ENCODE measurements at regions not wholly inside any gene's neighbourhood (a gene's known extent, or its start where the extent isn't known, plus 50 kb on each side); places are given as distances from the start of the nearest gene placed in this dataset.
"Not testable (repeated sequence)": the region's sequence is repeated elsewhere in the genome, so short reads cannot be mapped to it uniquely, and the experiment has no call there.

DNA sequence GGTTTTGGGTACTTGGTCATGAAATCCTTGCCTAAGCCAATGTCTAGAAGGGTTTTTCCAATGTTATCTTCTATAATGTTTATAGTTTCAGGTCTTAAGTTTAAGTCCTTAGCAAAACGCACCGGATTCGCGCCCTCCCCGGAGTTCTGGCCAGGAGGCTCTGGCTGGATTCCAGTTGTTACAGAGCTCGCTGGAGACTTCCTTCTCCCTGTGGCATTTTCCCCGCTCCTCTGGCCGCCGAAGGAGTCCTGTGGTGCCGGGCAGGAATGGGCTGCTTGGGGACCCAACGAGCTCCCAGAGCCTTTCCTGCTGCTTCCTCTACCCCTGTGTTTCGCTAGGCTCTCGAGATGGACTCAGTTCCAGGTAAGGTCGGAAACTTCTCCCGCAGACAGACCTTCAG is 335.9 kb downstream of the AEBP2 start:
- Histone ChIP-seq H2AK5ac (ENCODE audit: low read depth, low read length) (no peak overlapping the region), H3K27ac (ENCODE audit: insufficient read depth, low read length) (no peak overlapping the region), H4K5ac (ENCODE audit: low read depth, low read length) (no peak overlapping the region), H3K79me1 (ENCODE audit: low read depth in 1 of 2, low read length in 2 of 2) (no peaks in the 10 kb centered on the region), H2BK5ac (ENCODE audit: low read depth, low read length, poor library complexity, severe bottlenecking) (no peak overlapping the region), H3K4me2 (ENCODE audit: low read depth, low read length) (no peak overlapping the region), H3K4ac (ENCODE audit: low read depth, low read length) (no peak overlapping the region), H4K20me1 (ENCODE audit: insufficient read depth, low read length) (no peaks in the 10 kb centered on the region), H3K4me1 (ENCODE audit: control insufficient read depth, insufficient read depth, low read length) (peaks cover 16% of the 10 kb centered on the region), H2BK120ac (ENCODE audit: low read depth, low read length) (no peak overlapping the region), H3K23ac (ENCODE audit: low read depth, low read length) (no peak overlapping the region), H3K4me3 (ENCODE audit: insufficient read depth, low read depth, low read length) (no peak overlapping the region), H4K8ac (ENCODE audit: low read depth in 2 of 2, low read length in 2 of 2) (no peak overlapping the region), H3K9me3 (ENCODE audit: control insufficient read depth, insufficient read depth, low read length) (no peaks in the 10 kb centered on the region), H4K91ac (ENCODE audit: insufficient read depth, low read depth, low read length) (no peak overlapping the region), H2AK9ac (replicated peaks; ENCODE audit: low read depth, low read length, poor library complexity) (no peak overlapping the region), H3K9me1 (ENCODE audit: insufficient read depth, low read length) (no peaks in the 10 kb centered on the region), H3K56ac (ENCODE audit: extremely low read depth, insufficient read depth, low read length) (no peak overlapping the region), H3K27me3 (ENCODE audit: control insufficient read depth, insufficient read depth, low read length) (no peaks in the 10 kb centered on the region), H3K9ac (ENCODE audit: low read depth, low read length) (no peak overlapping the region), H2AFZ (replicated peaks; ENCODE audit: low read length, poor library complexity) (no peak overlapping the region), H3K36me3 (ENCODE audit: control insufficient read depth, insufficient read depth, low read length) (no peaks in the 10 kb centered on the region), H3K14ac (replicated peaks; ENCODE audit: low read depth, low read length) (no peak overlapping the region), H2BK20ac (ENCODE audit: low read depth, low read length) (no peak overlapping the region), H2BK15ac (ENCODE audit: low read depth, low read length) (no peak overlapping the region), H3K18ac (ENCODE audit: low read depth, low read length) (no peak overlapping the region)
- dilution Hi-C loops (cut with HindIII; ENCODE audit: low sequenced_read_pairs, unreplicated experiment) (no loop called here), intact Hi-C loops (cut with micrococcal nuclease) (no loop called here), in situ Hi-C loops (cut with MboI; ENCODE audit: low sequenced_read_pairs) (no loop called here)
- ChIA-PET CTCF (no interaction called here), POLR2A (ENCODE audit: unreplicated experiment) (no interaction called here)
- DNase-seq (no peak), ATAC-seq (ENCODE audit: low read depth) (no peak)
- BruUV-seq (replicated peaks): no TSS peak
- no peak for TF ChIP-seq MAFK (IDR thresholded peaks at IDR 0.05; ENCODE audit: low read depth, low read length)
- TF ChIP-seq CHD1 (IDR thresholded peaks at IDR 0.05; ENCODE audit: low read depth, low read length): no peak
- no CpG with 5 or more reads among the region's 15 CpGs for WGBS, 2 experiments (ENCODE audit: extremely low coverage in 2 of 2, insufficient read length in 1 of 2)

- H3K9ac ChIP-seq (ENCODE audit: low read depth, low read length); H3K56ac ChIP-seq (ENCODE audit: extremely low read depth, insufficient read depth, low read length); H3K14ac ChIP-seq (replicated peaks; ENCODE audit: low read depth, low read length); H4K8ac ChIP-seq (ENCODE audit: low read depth in 2 of 2, low read length in 2 of 2); H2BK5ac ChIP-seq (ENCODE audit: low read depth, low read length, poor library complexity, severe bottlenecking); H3K9me3 ChIP-seq (ENCODE audit: control insufficient read depth, insufficient read depth, low read length); in situ Hi-C loops (cut with MboI; ENCODE audit: low sequenced_read_pairs); H3K27me3 ChIP-seq (ENCODE audit: control insufficient read depth, insufficient read depth, low read length); H2BK15ac ChIP-seq (ENCODE audit: low read depth, low read length); H2AFZ ChIP-seq (replicated peaks; ENCODE audit: low read length, poor library complexity); H2BK20ac ChIP-seq (ENCODE audit: low read depth, low read length); H4K91ac ChIP-seq (ENCODE audit: insufficient read depth, low read depth, low read length); H2BK120ac ChIP-seq (ENCODE audit: low read depth, low read length); H3K9me1 ChIP-seq (ENCODE audit: insufficient read depth, low read length); H3K4ac ChIP-seq (ENCODE audit: low read depth, low read length); intact Hi-C loops (cut with micrococcal nuclease); H3K27ac ChIP-seq (ENCODE audit: insufficient read depth, low read length); dilution Hi-C loops (cut with HindIII; ENCODE audit: low sequenced_read_pairs, unreplicated experiment); H4K5ac ChIP-seq (ENCODE audit: low read depth, low read length); BruUV-seq (replicated peaks); H3K18ac ChIP-seq (ENCODE audit: low read depth, low read length); H3K4me3 ChIP-seq (ENCODE audit: insufficient read depth, low read depth, low read length); H3K4me2 ChIP-seq (ENCODE audit: low read depth, low read length); POLR2A ChIA-PET (ENCODE audit: unreplicated experiment); DNase-seq; ATAC-seq (ENCODE audit: low read depth); H2AK9ac ChIP-seq (replicated peaks; ENCODE audit: low read depth, low read length, poor library complexity); H2AK5ac ChIP-seq (ENCODE audit: low read depth, low read length); H4K20me1 ChIP-seq (ENCODE audit: insufficient read depth, low read length); H3K23ac ChIP-seq (ENCODE audit: low read depth, low read length); H3K79me1 ChIP-seq (ENCODE audit: low read depth in 1 of 2, low read length in 2 of 2); H3K36me3 ChIP-seq (ENCODE audit: control insufficient read depth, insufficient read depth, low read length): not testable (repeated sequence)
- 89% methylated on average over 11 of the region's 19 CpGs; no CpG with 5 or more reads in 1 of the 2 experiments for WGBS, 2 experiments (ENCODE audit: extremely low coverage in 2 of 2, insufficient read length in 1 of 2)
- peaks cover 16% of the 10 kb centered on the region for H3K4me1 ChIP-seq (ENCODE audit: control insufficient read depth, insufficient read depth, low read length)
- CTCF ChIA-PET: interaction anchor here (0.9 kb wide), 1 partner anchor 10 kb away, joined by 3 read pairs; no protein-coding TSS in a partner anchor
These were observed 336.7 kb downstream of the AEBP2 start for GRCh38 chr12:19775976-19776375.
